Cardiac fibroblast (primary cell): ENCODE measurements at regions not wholly inside any gene's neighbourhood (a gene's known extent, or its start where the extent isn't known, plus 50 kb on each side); places are given as distances from the start of the nearest gene placed in this dataset.

Experiments used
- DNase-seq, 2 donors: peaks; one replicate each; pipeline versions ENCODE4 v3.0.0 to v3.0.0-alpha.2; 2010; ENCODE audit warnings: low read depth in 2 of 2
- H3K4me3 ChIP-seq, 2 donors: replicated peaks in 1 of 2; 1 replicate in 1 of 2; 2 replicates in 1 of 2; pipeline ENCODE4 v1.5.1; 2011; ENCODE audit warnings: low read depth in 2 of 2, low read length in 2 of 2, mild to moderate bottlenecking in 2 of 2, moderate library complexity in 1 of 2
- CTCF ChIP-seq: IDR thresholded peaks from one replicate; pipeline ENCODE4 v1.5.1; 2011; ENCODE audit warnings: low read depth, mild to moderate bottlenecking, low read length, inconsistent platforms

- H3K4me3 ChIP-seq, result no peak overlapping the region
- no peak for DNase-seq
- no peak for TF ChIP-seq CTCF
Observed at GRCh38 chr3:106719583-106719982, 657.7 kb upstream of the CCDC54 start.

GRCh38 chr3:106720510-106720909, 656.7 kb upstream of the CCDC54 start:
- DNase-seq, result no peak
- no peak for TF ChIP-seq CTCF

GRCh38 chr3:106725566-106725965, 651.7 kb upstream of the CCDC54 start:
- H3K4me3 ChIP-seq, result no peak overlapping the region
- no peak for TF ChIP-seq CTCF
- DNase-seq, result no peak

More at GRCh38 chr3:106720510-106720909, 656.7 kb upstream of the CCDC54 start:
- no peak overlapping the region for H3K4me3 ChIP-seq

GRCh38 chr3:106728315-106729098, 648.7 kb upstream of the CCDC54 start:
- peak; percentile 95 to 99 for DNase-seq
- peak overlapping the region in 1 of 2 donors; percentile 13 for H3K4me3 ChIP-seq
- no peak for TF ChIP-seq CTCF

GRCh38 chr3:106729481-106729880, 647.8 kb upstream of the CCDC54 start:
- no peak for TF ChIP-seq CTCF
- H3K4me3 ChIP-seq, result no peak overlapping the region
- peak; percentile 6 to 10 for DNase-seq

GRCh38 chr3:106731230-106731629, 646.0 kb upstream of the CCDC54 start:
- H3K4me3 ChIP-seq, result no peak overlapping the region
- no peak for DNase-seq
- no peak for TF ChIP-seq CTCF
